Tibial nerve (tissue), 4 donors: ENCODE measurements at regions not wholly inside any gene's neighbourhood (a gene's known extent, or its start where the extent isn't known, plus 50 kb on each side); places are given as distances from the start of the nearest gene placed in this dataset.

Experiments used
- CTCF ChIP-seq, 5 experiments: fragments of 200-600 bp in 3 of 5; fragments of 450-650 bp in 2 of 5; sonication (generic) in 3 of 5; IDR thresholded peaks; one replicate each; pipeline ENCODE4 v1.5.1; 2016 to 2019; ENCODE audit warnings: antibody characterized with exemption in 5 of 5, mild to moderate bottlenecking in 3 of 5, moderate library complexity in 2 of 5
- EP300 ChIP-seq, 2 donors: sonication (generic); formaldehyde crosslinking; IDR thresholded peaks; one replicate each; pipeline ENCODE4 v1.6.1; 2017; ENCODE audit warnings: antibody characterized with exemption in 2 of 2, mild to moderate bottlenecking in 1 of 2
- POLR2A ChIP-seq, 2 donors: fragments of 450-650 bp; IDR thresholded peaks; one replicate each; pipeline ENCODE4 v1.6.1; 2017; ENCODE audit warnings: antibody characterized with exemption in 2 of 2, mild to moderate bottlenecking in 2 of 2, moderate library complexity in 2 of 2

GRCh38 chr13:107078229-107078765 is 510.4 kb upstream of the ARGLU1 start:
- no peak for TF ChIP-seq CTCF (IDR thresholded peaks at IDR 0.05)
- TF ChIP-seq POLR2A (IDR thresholded peaks at IDR 0.05), result no peak
- TF ChIP-seq EP300 (IDR thresholded peaks at IDR 0.05), result no peak
